SU-DHL-6 (cell line): ENCODE measurements at regions not wholly inside any gene's neighbourhood (a gene's known extent, or its start where the extent isn't known, plus 50 kb on each side); places are given as distances from the start of the nearest gene placed in this dataset.

Source experiments
- EZH2phosphoT487 ChIP-seq: fragments of 200-600 bp; sonication (generic), shearing (Covaris generic); conservative IDR thresholded peaks from 2 replicates; pipeline ENCODE4 v1.6.1; 2018; ENCODE audit warnings: mild to moderate bottlenecking, antibody characterized with exemption, low read length, moderate library complexity, mixed read lengths
- TF ChIP-seq, protein P1 (sequence below): fragments of 200-600 bp; sonication (generic); IDR thresholded peaks from one replicate; pipeline ENCODE4 v1.5.1; 2017; ENCODE audit warnings: antibody characterized with exemption, mild to moderate bottlenecking, low read length, moderate library complexity; ENCODE audit not compliant: insufficient read depth, poor library complexity, severe bottlenecking

DNA sequence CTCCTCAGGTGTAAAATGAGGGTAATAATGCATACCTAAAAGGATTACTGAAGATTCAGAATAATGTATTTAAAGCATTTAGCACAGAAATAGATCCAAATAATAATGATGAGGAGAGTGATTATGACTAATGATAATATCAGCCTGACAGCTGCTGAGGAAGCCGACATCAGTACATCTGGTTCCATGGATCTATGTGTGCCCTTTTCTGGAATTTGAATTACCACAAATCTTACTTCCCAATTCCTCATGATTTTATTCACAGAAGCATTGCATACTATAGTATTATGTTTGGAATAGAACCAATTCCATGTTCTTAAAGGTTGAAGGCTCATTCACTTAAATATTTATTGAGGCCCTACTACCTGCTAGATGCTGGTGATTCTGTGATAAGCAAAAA lies 248.9 kb upstream of the THUMPD2 start:
- TF ChIP-seq, protein P1, sequence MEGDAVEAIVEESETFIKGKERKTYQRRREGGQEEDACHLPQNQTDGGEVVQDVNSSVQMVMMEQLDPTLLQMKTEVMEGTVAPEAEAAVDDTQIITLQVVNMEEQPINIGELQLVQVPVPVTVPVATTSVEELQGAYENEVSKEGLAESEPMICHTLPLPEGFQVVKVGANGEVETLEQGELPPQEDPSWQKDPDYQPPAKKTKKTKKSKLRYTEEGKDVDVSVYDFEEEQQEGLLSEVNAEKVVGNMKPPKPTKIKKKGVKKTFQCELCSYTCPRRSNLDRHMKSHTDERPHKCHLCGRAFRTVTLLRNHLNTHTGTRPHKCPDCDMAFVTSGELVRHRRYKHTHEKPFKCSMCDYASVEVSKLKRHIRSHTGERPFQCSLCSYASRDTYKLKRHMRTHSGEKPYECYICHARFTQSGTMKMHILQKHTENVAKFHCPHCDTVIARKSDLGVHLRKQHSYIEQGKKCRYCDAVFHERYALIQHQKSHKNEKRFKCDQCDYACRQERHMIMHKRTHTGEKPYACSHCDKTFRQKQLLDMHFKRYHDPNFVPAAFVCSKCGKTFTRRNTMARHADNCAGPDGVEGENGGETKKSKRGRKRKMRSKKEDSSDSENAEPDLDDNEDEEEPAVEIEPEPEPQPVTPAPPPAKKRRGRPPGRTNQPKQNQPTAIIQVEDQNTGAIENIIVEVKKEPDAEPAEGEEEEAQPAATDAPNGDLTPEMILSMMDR: no peak
- no peak for TF ChIP-seq EZH2phosphoT487
